ENCODE measurements at regions not wholly inside any gene's neighbourhood (a gene's known extent, or its start where the extent isn't known, plus 50 kb on each side); places are given as distances from the start of the nearest gene placed in this dataset.
"Not testable (repeated sequence)": the region's sequence is repeated elsewhere in the genome, so short reads cannot be mapped to it uniquely, and the experiment has no call there.

DNA sequence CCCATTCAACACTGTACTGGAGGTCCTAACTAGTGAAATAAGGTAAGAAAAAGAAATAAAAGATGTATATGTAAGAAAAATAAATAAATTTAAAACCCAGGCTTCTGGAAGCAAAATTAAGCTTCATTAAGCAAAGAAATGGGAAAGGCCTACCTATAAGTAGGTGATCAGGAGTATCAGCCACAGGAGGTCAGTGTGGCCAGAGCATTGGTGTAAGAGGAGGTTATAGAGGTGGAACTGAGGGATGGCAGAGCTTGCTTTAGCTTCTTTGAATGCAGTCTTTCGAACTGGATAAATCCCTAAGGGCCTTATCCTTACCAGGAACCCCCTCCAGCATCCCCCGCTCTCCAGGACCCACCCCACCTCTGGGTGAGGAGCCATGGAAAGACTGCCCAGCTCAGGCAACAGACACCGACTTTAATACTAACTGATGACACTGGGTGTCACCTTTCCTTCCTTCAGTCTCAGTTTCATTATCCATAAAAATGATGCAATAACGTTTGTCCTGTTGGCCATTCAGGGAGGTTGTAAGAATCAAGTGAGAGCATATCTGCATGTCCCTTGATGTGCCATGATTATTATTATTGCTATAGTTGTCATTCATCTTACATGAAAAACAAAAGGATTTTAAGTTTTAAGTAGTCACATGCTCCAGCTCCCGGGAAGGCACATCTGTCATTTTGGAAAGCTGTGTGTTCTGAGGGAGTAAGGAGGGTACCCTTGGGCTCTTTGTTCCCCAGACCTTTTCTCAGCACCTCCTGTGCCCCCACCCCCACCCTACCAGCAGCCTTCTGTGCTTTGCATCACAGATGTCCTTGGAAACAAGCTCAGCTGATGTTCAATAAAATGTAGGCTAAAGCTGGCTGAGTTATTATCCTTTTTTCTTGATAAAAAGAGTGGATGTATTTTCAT, 50.8 kb upstream of the CTNNA1 start:
- no peak for DNase-seq (ENCODE audit: low read depth in 4 of 4, low spot score in 3 of 4)

DNA sequence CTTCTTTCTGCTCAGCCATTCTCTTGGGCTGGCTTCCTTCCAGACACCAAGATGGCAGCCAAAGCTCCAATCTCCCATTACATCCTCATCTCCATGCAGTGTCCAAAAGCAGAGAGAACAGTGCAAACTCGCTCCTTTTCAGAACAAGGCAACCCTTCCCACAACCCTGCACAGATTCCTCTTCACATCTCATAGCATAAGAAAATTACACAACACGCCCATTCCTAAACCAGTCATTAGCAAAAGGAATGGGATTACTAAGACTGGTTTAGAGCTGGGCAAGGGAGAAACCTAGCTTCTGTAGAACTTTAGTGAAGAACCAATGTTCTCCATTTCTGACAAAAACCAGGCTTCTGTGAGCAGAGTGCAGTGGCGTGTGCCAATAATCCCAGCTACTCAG, 51.5 kb upstream of the CTNNA1 start:
- no peak for DNase-seq (ENCODE audit: low read depth in 4 of 4, low spot score in 3 of 4)

DNA sequence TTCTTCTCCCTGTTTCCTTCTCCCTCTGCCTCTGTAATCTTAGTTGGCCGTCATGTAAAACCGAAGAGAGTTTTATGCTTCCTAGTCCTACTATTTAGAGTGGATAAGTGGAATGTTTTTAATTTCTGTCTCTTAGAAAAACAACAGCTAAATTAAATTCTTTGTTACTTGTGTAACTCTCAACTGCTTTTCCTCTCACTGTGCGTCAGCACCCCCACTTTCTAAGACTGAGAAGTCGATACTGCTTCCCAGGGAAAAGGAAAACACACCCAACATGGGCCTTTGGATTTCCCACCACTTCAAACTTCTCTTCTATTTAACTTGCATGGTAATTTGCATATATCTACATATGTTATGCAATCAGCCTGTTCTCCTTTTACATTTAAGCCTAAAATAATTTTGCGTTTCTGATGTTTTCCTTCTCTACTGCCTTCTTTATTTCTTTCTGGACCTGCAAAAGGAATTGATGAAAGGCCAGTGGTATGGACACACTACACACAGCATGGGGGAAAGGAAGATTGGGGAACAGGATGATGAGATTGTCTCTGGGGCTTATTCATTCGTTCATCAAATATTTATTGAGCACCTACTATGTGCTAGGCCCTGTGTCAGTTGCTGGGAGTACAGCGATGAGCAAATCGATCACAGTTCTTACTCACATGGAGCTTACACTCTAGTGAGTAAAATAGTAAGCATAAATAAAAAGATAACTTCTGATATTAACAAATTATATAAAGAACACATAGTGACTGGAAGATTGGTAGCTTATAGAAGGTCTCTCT, 52.5 kb upstream of the CTNNA1 start:
- no peak for DNase-seq (ENCODE audit: low read depth in 4 of 4, low spot score in 3 of 4)

DNA sequence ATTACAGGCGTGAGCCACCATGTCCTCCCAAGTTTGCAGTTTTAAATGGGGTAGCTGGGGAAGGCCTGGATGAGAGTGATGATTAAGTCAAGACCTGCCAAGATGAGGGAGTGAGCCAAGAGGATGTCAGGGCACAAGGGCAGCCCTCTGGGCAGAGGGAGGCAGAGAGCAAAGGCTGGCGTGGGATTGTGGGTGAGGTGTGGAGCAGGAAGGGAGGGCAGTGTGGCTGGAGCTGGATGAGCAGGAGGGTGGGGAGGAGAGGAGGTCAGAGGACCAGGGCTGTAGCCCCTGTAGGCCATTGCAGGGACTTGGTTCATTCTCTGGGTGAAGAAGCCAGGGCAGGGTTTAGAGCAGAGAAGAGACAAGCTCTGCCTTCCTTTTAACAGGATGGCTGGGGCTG, 53.7 kb upstream of the CTNNA1 start:
- no peak for DNase-seq (ENCODE audit: low read depth in 4 of 4, low spot score in 3 of 4)

DNA sequence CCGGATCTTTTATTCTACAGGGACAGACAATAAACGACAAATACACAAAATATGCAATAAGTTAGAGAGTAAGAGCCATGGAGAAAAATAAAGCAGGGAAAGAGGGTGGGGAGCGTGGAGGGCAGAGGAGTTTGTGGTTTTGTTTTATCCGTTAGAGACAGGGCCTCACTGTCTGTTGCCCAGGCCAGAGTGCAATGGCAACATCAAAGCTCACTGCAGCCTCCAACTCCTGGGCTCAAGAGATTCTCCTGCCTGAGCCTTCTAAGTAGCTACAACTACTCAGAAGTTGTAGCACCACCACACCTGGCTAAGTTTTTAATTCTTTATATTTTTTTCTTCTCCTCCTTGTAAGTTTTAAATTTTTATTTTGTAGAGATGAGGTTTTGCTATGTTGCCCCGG, 54.5 kb upstream of the CTNNA1 start:
- no peak for DNase-seq (ENCODE audit: low read depth in 4 of 4, low spot score in 3 of 4)

DNA sequence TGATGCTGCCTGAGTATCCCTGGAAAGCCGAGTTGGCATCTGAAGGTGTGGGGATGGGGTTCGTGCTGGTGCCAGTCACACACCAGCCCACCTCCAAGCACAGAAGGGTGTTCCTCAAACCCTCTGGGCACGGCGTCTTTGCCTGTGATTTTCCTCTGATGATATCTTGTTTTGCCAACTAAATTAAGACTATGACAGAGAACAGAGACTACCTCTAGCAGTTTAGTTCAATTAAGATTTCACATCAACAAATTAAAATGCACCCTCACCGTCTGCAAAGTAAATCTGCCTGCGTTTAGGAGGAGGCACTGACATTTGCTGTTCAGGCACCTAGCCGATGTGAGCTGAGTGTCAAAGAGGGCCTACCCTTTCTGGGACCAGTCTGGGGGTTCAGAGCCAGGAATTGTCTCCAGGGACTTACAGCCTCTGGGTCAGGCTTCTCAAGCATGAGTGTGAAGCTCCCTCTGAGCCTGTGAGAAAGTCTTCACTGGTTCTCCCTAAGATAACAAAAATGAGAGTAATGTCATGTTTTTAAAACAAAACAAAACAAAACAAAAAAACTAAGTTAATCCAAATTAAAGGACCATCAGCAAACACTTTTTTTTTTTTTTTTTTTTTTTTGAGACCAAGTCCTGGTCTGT, 55.4 kb upstream of the CTNNA1 start:
- no peak for DNase-seq (ENCODE audit: low read depth in 4 of 4, low spot score in 3 of 4)

DNA sequence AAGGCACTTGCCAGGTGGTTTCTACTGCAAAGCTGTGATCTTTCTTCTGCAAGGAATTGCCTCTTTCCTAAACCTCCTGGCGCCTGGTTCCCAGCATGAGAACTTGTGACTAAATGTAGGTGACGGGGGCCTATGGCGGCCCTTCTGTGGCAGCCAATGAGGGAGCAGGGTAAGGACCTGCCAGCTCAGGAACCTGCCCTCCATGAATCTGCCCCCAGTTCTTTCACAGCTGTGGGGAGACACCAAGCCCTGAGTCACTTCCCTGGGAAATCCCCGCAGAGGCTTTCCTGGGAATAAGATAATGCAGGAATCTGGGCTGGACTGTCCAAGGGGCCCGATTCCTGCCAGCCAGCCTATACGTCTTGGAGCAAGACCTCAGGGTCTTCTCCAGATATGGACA, 56.7 kb upstream of the CTNNA1 start:
- DNase-seq (ENCODE audit: low read depth in 4 of 4, low spot score in 3 of 4) = no peak

DNA sequence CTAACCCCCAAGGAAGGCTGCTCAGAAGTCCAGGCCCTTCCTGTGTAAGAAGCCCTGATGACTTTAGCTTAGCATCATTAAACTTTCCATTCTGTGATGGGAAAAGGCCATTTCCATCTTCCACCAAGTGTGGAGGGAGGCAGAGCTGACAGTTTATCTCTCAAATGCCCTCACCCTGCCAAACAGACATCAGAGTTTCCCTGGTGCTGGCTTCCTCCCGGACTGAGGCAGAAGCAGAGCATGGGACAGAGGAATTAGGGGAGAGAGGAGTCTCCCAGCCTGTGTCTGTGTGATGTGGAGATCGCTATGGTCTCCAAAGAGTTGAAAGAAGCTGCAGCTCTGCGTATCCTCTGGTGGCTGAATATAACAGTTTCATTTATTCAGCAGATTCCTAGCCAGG, 57.4 kb upstream of the CTNNA1 start:
- DNase-seq (ENCODE audit: low read depth in 4 of 4, low spot score in 3 of 4) = no peak

DNA sequence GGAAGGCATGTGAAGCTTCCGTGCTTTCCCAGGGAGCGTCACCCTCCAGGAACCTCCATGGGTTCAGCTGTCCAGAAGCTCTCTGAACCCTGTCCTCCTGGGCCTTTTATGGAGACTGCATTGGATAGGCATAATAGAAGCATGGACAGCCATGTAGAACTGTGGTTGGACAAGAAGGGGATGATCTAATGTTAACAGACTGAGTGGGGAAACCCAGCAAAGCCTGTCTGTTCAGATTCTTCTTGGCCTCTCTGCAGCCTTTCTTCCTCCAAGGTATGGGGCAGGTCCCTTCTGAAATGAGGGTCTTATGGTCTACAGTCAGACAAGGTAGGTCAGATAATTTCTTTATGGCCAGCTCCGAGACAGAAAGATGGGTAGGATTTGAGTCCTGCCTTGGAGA, 59.1 kb upstream of the CTNNA1 start:
- DNase-seq (ENCODE audit: low read depth in 4 of 4, low spot score in 3 of 4) = no peak

DNA sequence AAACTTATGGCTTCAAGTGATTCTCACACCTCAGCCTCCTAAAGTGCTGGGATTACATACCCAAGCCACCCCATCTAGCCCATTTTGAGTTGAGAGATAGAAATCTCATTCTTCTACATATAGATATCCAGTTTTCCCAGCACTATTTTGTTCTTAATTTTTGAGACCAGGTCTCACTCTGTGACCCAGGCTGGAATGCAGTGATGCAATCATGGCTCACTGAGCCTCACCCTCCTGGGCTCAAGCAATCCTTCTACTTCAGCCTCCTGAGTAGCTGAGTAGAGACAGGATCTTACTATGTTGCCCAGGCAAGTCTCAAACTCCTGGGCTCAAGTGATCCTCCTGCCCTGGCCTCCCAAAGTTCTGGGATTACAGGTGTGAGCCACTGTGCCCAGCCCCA, 60.9 kb upstream of the CTNNA1 start:
- no peak for DNase-seq (ENCODE audit: low read depth in 4 of 4, low spot score in 3 of 4)

DNA sequence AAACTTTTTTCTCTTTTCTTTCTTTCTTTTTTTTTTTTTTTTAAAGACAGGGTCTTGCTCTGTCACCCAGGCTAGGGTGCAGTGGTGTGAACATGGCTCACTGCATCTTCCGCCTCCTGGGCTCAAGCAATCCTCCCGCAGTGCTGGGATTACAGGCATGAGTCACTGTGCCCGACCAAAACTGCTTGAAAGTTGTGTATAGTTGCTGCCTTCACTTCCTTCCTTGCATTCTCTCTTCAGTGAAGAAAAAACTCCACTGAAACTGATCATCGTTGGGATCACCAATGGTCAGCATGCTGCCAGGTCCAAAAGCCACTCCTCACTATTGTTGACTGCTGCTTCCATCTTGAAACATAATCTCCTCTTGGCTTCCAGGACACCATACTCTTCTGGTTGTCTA, 66.6 kb upstream of the CTNNA1 start:
- DNase-seq (ENCODE audit: low read depth in 4 of 4, low spot score in 3 of 4) = no peak

DNA sequence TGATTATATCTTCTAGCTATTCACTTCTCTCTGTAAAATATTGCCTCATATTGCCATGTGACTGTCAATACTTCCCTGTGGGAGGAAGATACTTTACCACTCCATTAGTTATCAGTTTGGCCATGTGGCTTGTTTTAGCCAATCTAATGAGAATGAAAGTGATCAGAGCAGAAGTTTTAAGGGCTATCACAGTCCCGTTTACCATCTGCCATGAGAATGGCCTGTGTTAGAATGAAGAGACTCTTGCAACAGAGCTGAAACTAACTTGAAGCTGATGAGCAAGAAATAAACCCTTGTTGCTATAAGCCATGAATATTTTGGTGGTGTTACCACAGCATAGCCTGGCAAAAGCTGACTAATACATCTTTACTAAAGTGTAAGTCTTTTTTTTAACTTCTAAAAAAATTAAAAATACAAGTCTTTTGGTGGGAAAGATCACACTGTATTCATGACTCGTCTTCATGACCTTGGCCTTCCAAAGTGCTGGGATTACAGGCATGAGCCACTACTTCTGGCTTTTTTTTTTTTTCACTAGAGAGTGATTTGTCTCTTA, 68.0 kb upstream of the CTNNA1 start:
- DNase-seq (ENCODE audit: low read depth in 4 of 4, low spot score in 3 of 4) = no peak

DNA sequence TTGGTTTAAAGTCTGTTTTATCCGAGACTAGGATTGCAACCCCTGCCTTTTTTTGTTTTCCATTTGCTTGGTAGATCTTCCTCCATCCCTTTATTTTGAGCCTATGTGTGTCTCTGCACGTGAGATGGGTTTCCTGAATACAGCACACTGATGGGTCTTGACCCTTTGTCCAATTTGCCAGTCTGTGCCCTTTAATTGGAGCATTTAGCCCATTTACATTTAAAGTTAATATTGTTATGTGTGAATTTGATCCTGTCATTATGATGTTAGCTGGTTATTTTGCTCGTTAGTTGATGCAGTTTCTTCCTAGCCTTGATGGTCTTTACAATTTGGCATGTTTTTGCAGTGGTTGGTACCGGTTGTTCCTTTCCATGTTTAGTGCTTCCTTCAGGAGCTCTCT, 70.8 kb upstream of the CTNNA1 start:
- DNase-seq (ENCODE audit: low read depth in 4 of 4, low spot score in 3 of 4) = not testable (repeated sequence)

DNA sequence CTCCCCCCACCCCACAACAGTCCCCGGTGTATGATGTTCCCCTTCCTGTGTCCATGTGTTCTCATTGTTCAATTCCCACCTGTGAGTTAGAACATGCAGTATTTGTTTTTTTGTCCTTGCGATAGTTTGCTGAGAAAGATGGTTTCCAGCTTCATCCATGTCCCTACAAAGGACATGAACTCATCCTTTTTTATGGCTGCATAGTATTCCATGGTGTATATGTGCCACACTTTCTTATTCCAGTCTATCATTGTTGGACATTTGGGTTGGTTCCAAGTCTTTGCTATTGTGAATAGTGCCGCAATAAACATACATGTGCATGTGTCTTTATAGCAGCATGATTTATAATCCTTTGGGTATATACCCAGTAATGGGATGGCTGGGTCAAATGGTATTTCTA, 74.4 kb upstream of the CTNNA1 start:
- not testable (repeated sequence) for DNase-seq (ENCODE audit: low read depth in 4 of 4, low spot score in 3 of 4)

DNA sequence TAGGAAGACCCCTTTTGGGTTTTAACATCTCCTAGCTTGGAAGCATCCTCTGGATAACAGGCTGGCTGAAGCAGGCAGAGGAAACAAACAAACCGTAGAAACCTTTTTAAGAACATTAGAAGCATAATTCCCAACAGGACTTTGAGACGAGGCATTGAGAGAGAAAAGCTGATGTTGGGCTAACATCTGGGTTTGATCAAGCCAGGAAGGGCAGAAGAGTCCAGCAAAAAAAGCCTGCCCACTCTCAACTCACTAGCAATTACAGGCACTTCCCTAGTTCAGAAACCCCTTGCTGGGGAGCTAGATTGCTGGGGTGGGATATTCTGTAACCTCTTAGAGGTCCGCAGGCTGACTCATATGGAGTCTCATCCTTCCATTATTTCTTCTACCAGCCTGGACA, 75.4 kb upstream of the CTNNA1 start:
- no peak for DNase-seq (ENCODE audit: low read depth in 4 of 4, low spot score in 3 of 4)

DNA sequence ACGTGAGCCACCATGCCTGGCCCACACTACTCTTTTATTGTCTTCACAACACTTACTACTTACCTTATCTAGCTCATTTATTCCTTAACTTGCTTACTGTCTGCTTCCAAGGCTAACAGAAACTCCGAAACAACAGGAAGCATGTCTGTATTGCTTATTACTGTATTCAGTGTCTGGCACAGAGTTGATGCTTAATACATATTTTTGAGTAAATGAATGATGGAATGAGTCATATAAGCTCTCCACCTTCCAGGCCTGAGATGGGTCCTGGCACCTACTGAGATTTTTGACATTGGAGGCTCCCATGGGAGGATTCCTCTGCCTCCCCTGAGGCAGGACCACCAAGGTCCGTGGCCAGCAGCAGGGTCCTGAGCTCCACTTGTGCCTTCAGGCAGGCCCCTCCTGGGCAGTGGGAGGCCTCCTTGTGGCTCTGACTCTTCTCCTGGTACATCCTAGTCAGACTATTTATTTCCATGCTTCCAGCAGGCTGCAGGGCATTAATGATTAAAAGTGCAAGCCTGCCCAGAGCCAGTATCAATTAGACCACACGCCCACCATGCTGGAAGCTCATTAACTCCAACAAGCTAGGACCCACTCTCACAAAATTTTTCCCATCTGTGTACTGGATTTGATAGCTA, 76.5 kb upstream of the CTNNA1 start:
- DNase-seq (ENCODE audit: low read depth in 4 of 4, low spot score in 3 of 4) = no peak

DNA sequence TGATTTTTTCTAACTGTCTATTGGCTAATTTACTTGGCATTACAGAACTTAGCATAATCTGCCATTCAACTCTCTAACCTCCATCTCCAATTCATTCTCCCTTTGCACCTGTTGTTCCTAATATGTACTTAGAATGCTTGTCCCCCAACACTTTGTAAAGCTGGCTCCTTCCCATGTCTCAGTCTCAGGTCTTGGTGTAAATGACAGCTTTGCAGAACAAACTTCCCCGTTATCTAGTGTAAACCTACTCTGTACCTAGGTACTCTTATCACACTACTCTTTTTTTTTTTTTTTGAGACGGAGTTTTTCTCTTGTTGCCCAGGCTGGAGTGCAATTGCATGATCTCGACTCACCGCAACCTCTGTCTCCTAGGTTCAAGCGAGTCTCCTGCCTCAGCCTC, 77.2 kb upstream of the CTNNA1 start:
- DNase-seq (ENCODE audit: low read depth in 4 of 4, low spot score in 3 of 4) = no peak

DNA sequence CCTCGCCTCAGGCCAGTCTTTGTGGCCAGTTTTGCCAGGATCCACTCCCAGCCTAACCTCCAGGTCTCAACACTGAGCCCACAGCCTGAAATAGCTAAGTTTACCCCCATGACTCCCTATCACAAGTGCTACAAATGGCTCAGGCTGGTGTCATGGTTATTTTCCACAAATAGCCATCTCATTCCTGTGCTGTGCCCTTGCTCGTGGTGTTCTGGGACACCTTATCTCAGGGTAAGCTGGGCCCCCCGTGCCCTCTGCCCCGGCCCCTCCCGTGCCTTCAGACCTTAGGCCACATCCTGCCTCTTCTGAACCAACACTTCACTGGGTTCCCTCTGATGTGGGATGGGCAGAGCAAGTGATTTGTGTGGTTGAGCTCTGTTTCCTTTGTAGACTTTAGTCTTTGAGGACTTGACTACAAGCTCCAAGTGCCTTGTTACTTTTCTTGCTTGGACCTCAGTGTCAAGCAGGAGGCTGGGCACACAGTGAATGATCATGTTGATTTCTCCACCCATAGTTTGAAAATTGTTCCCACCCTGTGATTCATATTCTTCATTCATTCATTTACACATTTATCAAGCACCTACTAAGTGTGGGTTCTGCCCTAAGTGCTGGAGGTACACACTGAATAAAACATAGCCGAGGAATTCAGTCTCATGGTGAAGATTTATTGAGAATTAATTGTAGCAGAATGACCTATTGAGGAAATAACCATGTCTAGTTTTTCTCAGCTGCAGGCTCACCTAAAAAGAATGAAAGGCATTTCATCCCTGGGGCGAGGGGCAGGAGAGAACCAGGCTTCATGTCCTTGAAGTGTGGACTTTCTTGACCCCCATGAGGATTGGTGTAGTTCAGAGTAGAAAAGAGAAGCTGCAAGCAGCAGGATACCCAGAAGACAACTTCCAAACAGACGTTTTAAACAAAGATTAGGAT, 84.5 kb upstream of the CTNNA1 start:
- DNase-seq (ENCODE audit: low read depth in 4 of 4, low spot score in 3 of 4) = no peak

DNA sequence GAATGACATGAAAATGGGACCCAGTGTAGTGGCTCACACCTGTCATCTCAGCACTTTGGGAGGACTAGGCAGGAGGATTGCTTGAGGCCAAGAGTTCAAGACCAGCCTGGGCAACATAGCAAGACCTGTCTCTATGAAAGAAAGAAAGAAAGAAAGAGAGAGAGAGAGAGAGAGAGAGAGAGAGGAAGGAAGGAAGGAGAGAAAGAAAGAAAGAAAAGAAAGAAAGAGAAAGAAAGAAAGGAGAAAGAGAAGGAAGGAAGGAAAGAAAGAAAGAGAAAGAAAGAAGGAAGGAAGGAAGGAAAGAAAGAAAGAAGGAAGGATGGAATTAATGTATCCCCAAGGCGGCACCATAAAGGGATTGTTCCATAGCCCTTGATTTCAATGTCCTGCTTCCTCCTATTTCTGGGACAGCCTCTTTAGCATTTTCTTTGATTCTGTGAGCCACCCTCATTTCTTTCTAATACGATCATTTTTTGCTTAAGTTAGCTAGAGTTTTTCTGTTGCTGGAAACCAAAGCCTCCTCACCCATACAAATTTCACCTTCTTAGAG, 85.4 kb upstream of the CTNNA1 start:
- not testable (repeated sequence) for DNase-seq (ENCODE audit: low read depth in 4 of 4, low spot score in 3 of 4)
